ENCODE measurements at regions not wholly inside any gene's neighbourhood (a gene's known extent, or its start where the extent isn't known, plus 50 kb on each side); places are given as distances from the start of the nearest gene placed in this dataset.
"Not testable (repeated sequence)": the region's sequence is repeated elsewhere in the genome, so short reads cannot be mapped to it uniquely, and the experiment has no call there.

DNA sequence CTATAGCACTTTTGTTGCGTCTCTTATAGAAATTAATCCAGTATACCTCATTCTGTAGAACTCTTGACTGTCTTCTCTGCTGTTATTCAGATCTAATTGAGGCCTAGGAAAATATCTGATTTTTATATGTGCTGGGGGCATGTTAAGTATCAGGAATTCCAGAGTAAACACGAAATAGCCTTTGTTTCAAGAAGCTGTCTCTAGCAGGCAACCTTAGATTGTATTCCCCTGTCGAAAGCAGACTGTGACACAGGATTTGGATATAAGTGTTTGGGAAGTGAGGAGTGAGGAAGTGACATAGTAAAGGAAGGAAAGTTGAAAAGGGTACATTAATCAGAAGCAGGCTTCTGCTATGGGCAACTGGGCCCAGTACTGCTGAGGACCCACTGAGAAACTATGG lies 72.1 kb upstream of the RASA1 start:
- no peak for DNase-seq
- Histone ChIP-seq H3K27ac (ENCODE audit: low read length) (no peak overlapping the region), H3K36me3 (ENCODE audit: control insufficient read depth, insufficient read depth, low read length) (no peaks in the 10 kb centered on the region), H3K9me3 (replicated peaks; ENCODE audit: control insufficient read depth, low read depth, low read length) (no peaks in the 10 kb centered on the region), H3K27me3 (ENCODE audit: control insufficient read depth, insufficient read depth, low read length) (no peaks in the 10 kb centered on the region), H3K4me3 (ENCODE audit: low read length) (no peak overlapping the region), H3K4me1 (ENCODE audit: control insufficient read depth, insufficient read depth, low read length) (no peaks in the 10 kb centered on the region)
- WGBS (ENCODE audit: insufficient coverage): 63% methylated on average over 2 of the region's 3 CpGs

DNA sequence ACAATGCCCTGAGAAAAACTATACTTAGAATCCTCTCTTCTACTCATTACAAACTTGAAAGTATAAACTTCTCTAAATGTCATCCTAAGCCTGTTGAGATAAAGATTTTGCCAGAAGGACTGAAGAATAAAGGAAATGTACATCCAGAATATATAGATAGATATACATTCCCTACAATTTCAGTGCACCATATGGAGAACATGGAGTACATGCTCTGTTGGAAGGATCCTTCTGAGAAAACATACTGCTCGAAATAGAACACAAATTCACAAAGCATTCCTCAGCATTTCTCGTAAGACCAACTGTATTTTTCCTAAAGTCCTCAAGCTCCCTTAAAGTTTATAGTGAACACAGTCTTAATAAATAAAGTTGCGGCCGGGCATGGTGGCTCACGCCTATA lies 69.7 kb upstream of the RASA1 start:
- no peak overlapping the region for H3K4me3 ChIP-seq (ENCODE audit: low read length)
- WGBS (ENCODE audit: insufficient coverage): no CpG with 5 or more reads among the region's 5 CpGs
- no peak for DNase-seq
- H3K36me3 ChIP-seq (ENCODE audit: control insufficient read depth, insufficient read depth, low read length): no peaks in the 10 kb centered on the region
- H3K9me3 ChIP-seq (replicated peaks; ENCODE audit: control insufficient read depth, low read depth, low read length): no peaks in the 10 kb centered on the region
- H3K4me1 ChIP-seq (ENCODE audit: control insufficient read depth, insufficient read depth, low read length): no peaks in the 10 kb centered on the region
- no peak overlapping the region for H3K27ac ChIP-seq (ENCODE audit: low read length)
- H3K27me3 ChIP-seq (ENCODE audit: control insufficient read depth, insufficient read depth, low read length): no peaks in the 10 kb centered on the region

DNA sequence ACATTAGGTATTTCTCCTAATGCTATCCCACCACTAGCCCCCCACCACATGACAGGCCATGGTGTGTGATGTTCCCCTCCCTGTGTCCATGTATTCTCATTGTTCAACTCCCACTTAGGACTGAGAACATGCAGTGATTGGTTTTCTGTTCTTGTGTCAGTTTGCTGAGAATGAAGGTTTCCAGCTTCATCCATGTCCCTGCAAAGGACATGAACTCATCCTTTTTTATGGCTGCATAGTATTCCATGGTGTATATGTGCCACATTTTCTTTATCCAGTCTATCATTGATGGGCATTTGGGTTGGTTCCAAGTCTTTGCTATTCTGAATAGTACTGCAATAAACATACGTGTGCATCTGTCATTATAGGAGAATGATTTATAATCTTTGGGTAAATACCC lies 68.4 kb upstream of the RASA1 start:
- not testable (repeated sequence) for DNase-seq; H3K27me3 ChIP-seq (ENCODE audit: control insufficient read depth, insufficient read depth, low read length); H3K27ac ChIP-seq (ENCODE audit: low read length); H3K4me3 ChIP-seq (ENCODE audit: low read length); H3K9me3 ChIP-seq (replicated peaks; ENCODE audit: control insufficient read depth, low read depth, low read length); H3K4me1 ChIP-seq (ENCODE audit: control insufficient read depth, insufficient read depth, low read length); H3K36me3 ChIP-seq (ENCODE audit: control insufficient read depth, insufficient read depth, low read length)
- WGBS (ENCODE audit: insufficient coverage): no CpG with 5 or more reads among the region's 1 CpG

DNA sequence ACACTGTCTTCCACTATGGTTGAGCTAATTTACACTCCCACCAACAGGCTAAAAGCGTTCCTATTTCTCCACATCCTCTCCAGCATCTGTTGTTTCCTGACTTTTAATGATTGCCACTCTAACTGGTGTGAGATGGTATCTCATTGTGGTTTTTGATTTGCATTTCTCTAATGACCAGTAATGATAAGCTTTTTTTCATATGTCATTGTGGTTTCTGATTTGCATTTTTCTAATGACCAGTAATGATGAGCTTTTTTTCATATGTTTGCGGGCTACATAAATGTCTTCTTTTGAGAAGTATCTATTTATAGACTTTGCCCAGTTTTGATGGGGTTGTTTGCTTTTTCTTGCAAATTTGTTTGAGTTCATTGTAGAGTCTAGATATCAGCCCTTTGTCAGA lies 68.0 kb upstream of the RASA1 start:
- not testable (repeated sequence) for H3K4me3 ChIP-seq (ENCODE audit: low read length); H3K9me3 ChIP-seq (replicated peaks; ENCODE audit: control insufficient read depth, low read depth, low read length); H3K4me1 ChIP-seq (ENCODE audit: control insufficient read depth, insufficient read depth, low read length); H3K27ac ChIP-seq (ENCODE audit: low read length); H3K27me3 ChIP-seq (ENCODE audit: control insufficient read depth, insufficient read depth, low read length); DNase-seq; H3K36me3 ChIP-seq (ENCODE audit: control insufficient read depth, insufficient read depth, low read length)
- WGBS (ENCODE audit: insufficient coverage): no CpG with 5 or more reads among the region's 2 CpGs

DNA sequence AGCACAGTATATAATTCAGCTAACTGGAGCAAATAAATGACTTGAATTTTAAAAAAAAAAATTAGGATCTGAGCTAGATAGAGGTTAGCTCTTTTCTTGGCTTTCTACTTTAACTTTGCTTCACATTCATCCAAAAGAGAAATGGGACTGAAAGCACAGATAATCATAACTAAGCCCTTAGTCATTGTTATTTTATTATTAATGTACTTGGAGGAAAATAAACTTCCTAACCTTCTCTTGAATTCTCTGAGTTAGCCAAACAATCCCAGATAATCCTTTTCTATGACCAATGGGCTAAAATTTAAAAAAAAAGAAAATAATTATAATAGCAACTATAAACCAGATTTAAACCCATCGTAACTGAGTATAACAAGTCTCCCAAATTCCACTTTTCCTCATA lies 57.6 kb upstream of the RASA1 start:
- H3K9me3 ChIP-seq (replicated peaks; ENCODE audit: control insufficient read depth, low read depth, low read length): no peaks in the 10 kb centered on the region
- no peaks in the 10 kb centered on the region for H3K27me3 ChIP-seq (ENCODE audit: control insufficient read depth, insufficient read depth, low read length)
- H3K36me3 ChIP-seq (ENCODE audit: control insufficient read depth, insufficient read depth, low read length): no peaks in the 10 kb centered on the region
- no CpG with 5 or more reads among the region's 1 CpG for WGBS (ENCODE audit: insufficient coverage)
- no peaks in the 10 kb centered on the region for H3K4me1 ChIP-seq (ENCODE audit: control insufficient read depth, insufficient read depth, low read length)
- H3K27ac ChIP-seq (ENCODE audit: low read length): no peak overlapping the region
- no peak for DNase-seq
- H3K4me3 ChIP-seq (ENCODE audit: low read length): no peak overlapping the region

GRCh38 chr5:87210743-87211142 lies 56.9 kb upstream of the RASA1 start:
- DNase-seq: no peak
- Histone ChIP-seq H3K9me3 (replicated peaks; ENCODE audit: control insufficient read depth, low read depth, low read length) (no peaks in the 10 kb centered on the region), H3K4me3 (ENCODE audit: low read length) (no peak overlapping the region), H3K4me1 (ENCODE audit: control insufficient read depth, insufficient read depth, low read length) (no peaks in the 10 kb centered on the region), H3K27ac (ENCODE audit: low read length) (no peak overlapping the region), H3K27me3 (ENCODE audit: control insufficient read depth, insufficient read depth, low read length) (no peaks in the 10 kb centered on the region), H3K36me3 (ENCODE audit: control insufficient read depth, insufficient read depth, low read length) (no peaks in the 10 kb centered on the region)
- no CpG with 5 or more reads among the region's 2 CpGs for WGBS (ENCODE audit: insufficient coverage)

DNA sequence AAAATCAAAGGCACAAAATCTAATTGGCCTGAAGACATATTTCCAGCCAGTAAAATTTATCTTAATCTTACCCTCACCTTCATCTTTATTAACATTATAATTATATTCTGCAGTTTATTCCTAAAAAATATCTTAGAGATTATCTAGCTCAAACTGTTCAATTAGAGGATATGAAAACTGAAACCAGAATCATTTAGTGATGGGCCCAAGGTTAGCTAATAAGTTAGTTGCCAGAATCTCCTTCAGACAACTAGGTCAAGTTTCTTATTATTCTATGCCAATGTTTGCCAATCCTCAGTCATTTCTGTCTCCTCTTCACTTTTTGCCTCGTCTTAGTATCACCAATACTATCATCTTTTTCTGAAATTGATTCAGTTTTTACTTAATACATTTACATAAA lies 56.0 kb upstream of the RASA1 start:
- H3K9me3 ChIP-seq (replicated peaks; ENCODE audit: control insufficient read depth, low read depth, low read length): no peaks in the 10 kb centered on the region
- no peaks in the 10 kb centered on the region for H3K36me3 ChIP-seq (ENCODE audit: control insufficient read depth, insufficient read depth, low read length)
- DNase-seq: no peak
- no peaks in the 10 kb centered on the region for H3K4me1 ChIP-seq (ENCODE audit: control insufficient read depth, insufficient read depth, low read length)
- no peaks in the 10 kb centered on the region for H3K27me3 ChIP-seq (ENCODE audit: control insufficient read depth, insufficient read depth, low read length)
- no peak overlapping the region for H3K4me3 ChIP-seq (ENCODE audit: low read length)
- WGBS (ENCODE audit: insufficient coverage): no CpG with 5 or more reads among the region's 1 CpG
- no peak overlapping the region for H3K27ac ChIP-seq (ENCODE audit: low read length)

DNA sequence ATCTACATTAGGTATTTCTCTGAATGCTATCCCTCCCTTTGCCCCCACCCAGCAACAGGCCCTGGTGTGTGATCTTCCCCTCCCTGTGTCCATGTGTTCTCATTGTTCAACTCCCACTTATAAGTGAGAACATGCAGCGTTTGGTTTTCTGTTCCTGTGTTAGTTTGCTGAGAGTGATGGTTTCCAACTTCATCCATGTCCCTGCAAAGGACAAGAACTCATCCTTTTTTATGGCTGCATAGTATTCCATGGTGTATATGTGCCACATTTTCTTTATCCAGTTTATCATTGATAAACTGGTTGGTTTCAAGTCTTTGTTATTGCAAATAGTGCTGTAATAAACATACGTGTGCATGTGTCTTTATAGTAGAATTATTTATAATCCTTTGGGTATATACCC lies 55.5 kb upstream of the RASA1 start:
- DNase-seq; H3K36me3 ChIP-seq (ENCODE audit: control insufficient read depth, insufficient read depth, low read length); H3K4me1 ChIP-seq (ENCODE audit: control insufficient read depth, insufficient read depth, low read length); H3K27me3 ChIP-seq (ENCODE audit: control insufficient read depth, insufficient read depth, low read length); H3K4me3 ChIP-seq (ENCODE audit: low read length); H3K9me3 ChIP-seq (replicated peaks; ENCODE audit: control insufficient read depth, low read depth, low read length); H3K27ac ChIP-seq (ENCODE audit: low read length): not testable (repeated sequence)
- WGBS (ENCODE audit: insufficient coverage): no CpG with 5 or more reads among the region's 2 CpGs

DNA sequence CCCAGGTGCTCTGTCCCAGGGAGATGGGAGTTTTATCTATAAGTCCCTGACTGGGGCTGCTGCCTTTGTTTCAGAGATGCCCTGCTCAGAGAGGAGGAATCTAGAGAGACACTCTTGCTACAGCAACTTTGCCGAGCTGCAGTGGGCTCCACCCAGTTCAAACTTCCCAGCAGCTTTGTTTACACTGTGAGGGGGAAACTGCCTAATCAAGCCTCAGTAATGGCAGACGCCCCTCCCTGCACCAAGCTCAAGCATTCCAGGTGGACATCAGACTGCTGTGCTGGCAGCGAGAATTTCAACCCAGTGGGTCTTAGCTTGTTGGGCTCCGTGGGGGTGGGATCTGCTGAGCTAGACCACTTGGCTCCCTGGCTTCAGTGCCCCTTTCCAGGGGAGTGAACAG lies 50.2 kb upstream of the RASA1 start:
- not testable (repeated sequence) for DNase-seq; H3K27ac ChIP-seq (ENCODE audit: low read length); H3K27me3 ChIP-seq (ENCODE audit: control insufficient read depth, insufficient read depth, low read length); H3K4me1 ChIP-seq (ENCODE audit: control insufficient read depth, insufficient read depth, low read length); H3K36me3 ChIP-seq (ENCODE audit: control insufficient read depth, insufficient read depth, low read length); H3K9me3 ChIP-seq (replicated peaks; ENCODE audit: control insufficient read depth, low read depth, low read length); H3K4me3 ChIP-seq (ENCODE audit: low read length)
- WGBS (ENCODE audit: insufficient coverage): 85% methylated on average over 3 of the region's 4 CpGs
